ENCODE measurements at regions not wholly inside any gene's neighbourhood (a gene's known extent, or its start where the extent isn't known, plus 50 kb on each side); places are given as distances from the start of the nearest gene placed in this dataset.

DNA sequence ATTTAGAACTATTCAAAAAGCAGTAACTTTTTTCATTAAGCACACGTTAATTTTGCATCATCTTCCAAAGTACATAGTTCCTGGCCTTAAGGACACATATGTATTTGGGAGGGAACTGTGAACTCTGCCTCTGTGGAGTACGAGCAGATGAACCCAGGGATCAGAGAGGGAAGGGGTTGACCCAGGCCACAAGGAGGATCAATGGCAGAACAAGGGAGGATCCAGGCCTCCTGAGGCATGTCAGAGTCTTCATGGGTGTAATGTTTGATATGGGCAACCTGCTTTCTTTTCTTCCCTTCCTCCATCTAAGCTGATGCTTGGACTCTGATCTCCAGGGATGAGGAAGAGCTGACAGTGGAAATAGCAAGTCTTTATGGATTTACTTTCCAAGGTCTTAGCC, 164.0 kb downstream of the SH2D4B start:
- TF ChIP-seq, protein P1, sequence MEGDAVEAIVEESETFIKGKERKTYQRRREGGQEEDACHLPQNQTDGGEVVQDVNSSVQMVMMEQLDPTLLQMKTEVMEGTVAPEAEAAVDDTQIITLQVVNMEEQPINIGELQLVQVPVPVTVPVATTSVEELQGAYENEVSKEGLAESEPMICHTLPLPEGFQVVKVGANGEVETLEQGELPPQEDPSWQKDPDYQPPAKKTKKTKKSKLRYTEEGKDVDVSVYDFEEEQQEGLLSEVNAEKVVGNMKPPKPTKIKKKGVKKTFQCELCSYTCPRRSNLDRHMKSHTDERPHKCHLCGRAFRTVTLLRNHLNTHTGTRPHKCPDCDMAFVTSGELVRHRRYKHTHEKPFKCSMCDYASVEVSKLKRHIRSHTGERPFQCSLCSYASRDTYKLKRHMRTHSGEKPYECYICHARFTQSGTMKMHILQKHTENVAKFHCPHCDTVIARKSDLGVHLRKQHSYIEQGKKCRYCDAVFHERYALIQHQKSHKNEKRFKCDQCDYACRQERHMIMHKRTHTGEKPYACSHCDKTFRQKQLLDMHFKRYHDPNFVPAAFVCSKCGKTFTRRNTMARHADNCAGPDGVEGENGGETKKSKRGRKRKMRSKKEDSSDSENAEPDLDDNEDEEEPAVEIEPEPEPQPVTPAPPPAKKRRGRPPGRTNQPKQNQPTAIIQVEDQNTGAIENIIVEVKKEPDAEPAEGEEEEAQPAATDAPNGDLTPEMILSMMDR (conservative IDR thresholded peaks at IDR 0.05; ENCODE audit: low read depth, low read length): no peak
- TF ChIP-seq EZH2 (IDR thresholded peaks at IDR 0.05; ENCODE audit: borderline replicate concordance, low read depth, low read length, poor library complexity, severe bottlenecking): no peak

Data from A673 (cell line).